Neural crest cell (in vitro differentiated cells): ENCODE measurements at regions not wholly inside any gene's neighbourhood (a gene's known extent, or its start where the extent isn't known, plus 50 kb on each side); places are given as distances from the start of the nearest gene placed in this dataset.

ENCODE experiments used
- DNase-seq: peaks from one replicate; pipeline ENCODE4 v3.0.0; 2021; ENCODE audit warnings: low read depth, mixed read lengths, low spot score
- H3K27ac Mint-ChIP-seq: one replicate; pipeline ENCODE4 v1.8.0; 2021; ENCODE audit warnings: mild to moderate bottlenecking, mixed read lengths; ENCODE audit not compliant: unreplicated experiment
- H3K27me3 Mint-ChIP-seq: 2 replicates; pipeline ENCODE4 v1.8.0; 2021; ENCODE audit warnings: low read depth, mild to moderate bottlenecking, mixed read lengths
- H3K36me3 Mint-ChIP-seq: 2 replicates; pipeline ENCODE4 v1.8.0; 2021; ENCODE audit warnings: low read depth, mild to moderate bottlenecking, mixed read lengths
- H3K4me1 Mint-ChIP-seq: 2 replicates; pipeline ENCODE4 v1.8.0; 2021; ENCODE audit warnings: mixed read lengths
- H3K4me3 Mint-ChIP-seq: one replicate; pipeline ENCODE4 v1.8.0; 2021; ENCODE audit warnings: mild to moderate bottlenecking, mixed read lengths
- H3K9me3 Mint-ChIP-seq: 2 replicates; pipeline ENCODE4 v1.8.0; 2021; ENCODE audit warnings: mixed read lengths
- TF ChIP-seq, protein P1 (sequence below): fragments of 200-600 bp; sonication (generic); conservative IDR thresholded peaks from 2 replicates; pipeline ENCODE4 v1.5.0; 2021; ENCODE audit warnings: antibody characterized with exemption, mild to moderate bottlenecking

- peaks cover 8% of the 10 kb centered on the region for H3K9me3 Mint-ChIP-seq
- H3K4me1 Mint-ChIP-seq = no peaks in the 10 kb centered on the region
- H3K4me3 Mint-ChIP-seq = no peak overlapping the region
- no peaks in the 10 kb centered on the region for H3K27me3 Mint-ChIP-seq
- H3K36me3 Mint-ChIP-seq = no peaks in the 10 kb centered on the region
- H3K27ac Mint-ChIP-seq = no peak overlapping the region
- TF ChIP-seq, protein P1, sequence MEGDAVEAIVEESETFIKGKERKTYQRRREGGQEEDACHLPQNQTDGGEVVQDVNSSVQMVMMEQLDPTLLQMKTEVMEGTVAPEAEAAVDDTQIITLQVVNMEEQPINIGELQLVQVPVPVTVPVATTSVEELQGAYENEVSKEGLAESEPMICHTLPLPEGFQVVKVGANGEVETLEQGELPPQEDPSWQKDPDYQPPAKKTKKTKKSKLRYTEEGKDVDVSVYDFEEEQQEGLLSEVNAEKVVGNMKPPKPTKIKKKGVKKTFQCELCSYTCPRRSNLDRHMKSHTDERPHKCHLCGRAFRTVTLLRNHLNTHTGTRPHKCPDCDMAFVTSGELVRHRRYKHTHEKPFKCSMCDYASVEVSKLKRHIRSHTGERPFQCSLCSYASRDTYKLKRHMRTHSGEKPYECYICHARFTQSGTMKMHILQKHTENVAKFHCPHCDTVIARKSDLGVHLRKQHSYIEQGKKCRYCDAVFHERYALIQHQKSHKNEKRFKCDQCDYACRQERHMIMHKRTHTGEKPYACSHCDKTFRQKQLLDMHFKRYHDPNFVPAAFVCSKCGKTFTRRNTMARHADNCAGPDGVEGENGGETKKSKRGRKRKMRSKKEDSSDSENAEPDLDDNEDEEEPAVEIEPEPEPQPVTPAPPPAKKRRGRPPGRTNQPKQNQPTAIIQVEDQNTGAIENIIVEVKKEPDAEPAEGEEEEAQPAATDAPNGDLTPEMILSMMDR = no peak
- DNase-seq = no peak
Observed at GRCh38 chr13:67769063-67769986, 539.2 kb upstream of the PCDH9 start.

DNA sequence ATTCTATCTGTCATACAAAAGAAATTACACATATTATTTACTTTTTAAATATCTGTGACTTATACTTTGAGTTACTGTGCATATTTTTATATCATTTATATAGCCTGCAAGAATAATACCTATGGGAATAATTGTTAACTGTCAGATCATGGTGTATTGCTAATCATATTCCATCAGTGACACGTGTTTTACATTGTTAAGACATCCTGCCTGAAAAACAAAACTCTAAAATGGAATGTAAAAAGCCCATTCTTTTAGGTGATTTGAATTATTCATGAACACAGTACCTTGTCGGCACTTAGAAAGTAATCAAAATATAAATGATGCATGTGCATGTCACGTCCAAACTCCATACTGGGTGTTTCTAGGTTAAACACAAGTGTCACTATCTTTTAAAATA lies 533.8 kb upstream of the PCDH9 start:
- Mint-ChIP-seq H3K27ac (no peak overlapping the region), H3K27me3 (no peaks in the 10 kb centered on the region), H3K36me3 (no peaks in the 10 kb centered on the region), H3K4me1 (no peaks in the 10 kb centered on the region), H3K4me3 (no peak overlapping the region), H3K9me3 (peaks cover 2% of the 10 kb centered on the region)
- no peak for DNase-seq
- TF ChIP-seq, protein P1 = no peak

DNA sequence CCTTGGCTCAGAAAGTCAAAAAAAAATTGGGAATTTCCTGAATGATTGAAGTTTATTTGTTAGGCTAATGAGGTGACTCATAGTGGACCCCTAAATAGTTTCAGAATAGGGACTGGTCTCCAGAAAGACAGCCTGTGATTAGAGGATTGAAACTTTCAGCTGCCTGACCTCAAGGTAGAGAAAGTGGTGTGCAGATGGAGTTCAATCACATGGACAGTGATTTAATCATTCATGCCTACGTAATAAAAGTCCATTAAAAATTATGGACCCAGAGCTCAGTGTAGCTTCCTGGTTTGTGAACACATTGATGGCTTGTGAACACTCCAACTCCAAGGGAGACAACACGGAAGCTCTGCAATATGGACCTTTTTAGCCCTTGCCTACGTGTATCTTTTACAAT lies 533.2 kb upstream of the PCDH9 start:
- no peak overlapping the region for H3K4me3 Mint-ChIP-seq
- TF ChIP-seq, protein P1 = no peak
- H3K27ac Mint-ChIP-seq = no peak overlapping the region
- no peaks in the 10 kb centered on the region for H3K36me3 Mint-ChIP-seq
- H3K4me1 Mint-ChIP-seq = no peaks in the 10 kb centered on the region
- H3K27me3 Mint-ChIP-seq = no peaks in the 10 kb centered on the region
- H3K9me3 Mint-ChIP-seq = peaks cover 2% of the 10 kb centered on the region
- DNase-seq = no peak

- H3K27ac Mint-ChIP-seq = no peak overlapping the region
- no peak for DNase-seq
- peaks cover 7% of the 10 kb centered on the region for H3K4me1 Mint-ChIP-seq
- H3K27me3 Mint-ChIP-seq = no peaks in the 10 kb centered on the region
- TF ChIP-seq, protein P1 = no peak
- H3K4me3 Mint-ChIP-seq = no peak overlapping the region
- H3K9me3 Mint-ChIP-seq = peaks cover 2% of the 10 kb centered on the region
- no peaks in the 10 kb centered on the region for H3K36me3 Mint-ChIP-seq
Observed at GRCh38 chr13:67758975-67759374, 528.8 kb upstream of the PCDH9 start.

DNA sequence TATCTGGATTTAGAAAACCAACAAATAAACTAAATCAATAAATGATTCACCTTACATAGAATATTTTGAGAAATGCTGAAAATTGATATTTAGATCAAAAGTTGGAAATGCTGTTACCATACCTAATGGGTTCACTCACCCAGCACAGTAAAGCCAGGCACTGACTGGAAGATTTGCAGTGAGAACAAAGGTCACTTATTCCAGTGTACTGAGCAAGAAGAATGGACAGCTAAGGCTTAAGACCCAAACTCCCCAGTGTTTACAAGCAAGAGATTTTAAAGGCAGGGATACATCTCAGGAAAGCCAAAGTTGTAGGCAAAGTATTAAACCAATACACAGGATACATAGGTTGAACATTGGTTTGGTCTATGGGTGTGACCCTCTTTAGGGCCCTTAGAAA lies 523.9 kb upstream of the PCDH9 start:
- H3K4me3 Mint-ChIP-seq = no peak overlapping the region
- TF ChIP-seq, protein P1 = no peak
- no peak overlapping the region for H3K27ac Mint-ChIP-seq
- DNase-seq = no peak
- no peaks in the 10 kb centered on the region for H3K36me3 Mint-ChIP-seq
- no peaks in the 10 kb centered on the region for H3K27me3 Mint-ChIP-seq
- H3K9me3 Mint-ChIP-seq = no peaks in the 10 kb centered on the region
- peaks cover 15% of the 10 kb centered on the region for H3K4me1 Mint-ChIP-seq
